Left colon (tissue), 2 donors: ENCODE measurements at regions not wholly inside any gene's neighbourhood (a gene's known extent, or its start where the extent isn't known, plus 50 kb on each side); places are given as distances from the start of the nearest gene placed in this dataset.

Experiments
- ATAC-seq: fragments of 200-7000 bp; cut with Tn5 transposase; one replicate; pipeline ENCODE4 v1.9.1; 2020; ENCODE audit warnings: mild to moderate bottlenecking, moderate library complexity
- DNase-seq, 2 donors: peaks; one replicate each; pipeline ENCODE4 v3.0.0-alpha.2; 2020
- intact Hi-C, 2 donors: fragments of 100-400 bp; cut with DNase I in 1 of 2; cut with micrococcal nuclease in 1 of 2; formaldehyde crosslinking; loops; one replicate each; pipeline versions ENCODE4 v1.11.2 to v1.14.0; 2022; cut with DNase I, micrococcal nuclease
- donor health status: DM: no; HTN: no; CAD: no.
- donor health status: DM: yes; HTN: yes; CAD: no.

DNA sequence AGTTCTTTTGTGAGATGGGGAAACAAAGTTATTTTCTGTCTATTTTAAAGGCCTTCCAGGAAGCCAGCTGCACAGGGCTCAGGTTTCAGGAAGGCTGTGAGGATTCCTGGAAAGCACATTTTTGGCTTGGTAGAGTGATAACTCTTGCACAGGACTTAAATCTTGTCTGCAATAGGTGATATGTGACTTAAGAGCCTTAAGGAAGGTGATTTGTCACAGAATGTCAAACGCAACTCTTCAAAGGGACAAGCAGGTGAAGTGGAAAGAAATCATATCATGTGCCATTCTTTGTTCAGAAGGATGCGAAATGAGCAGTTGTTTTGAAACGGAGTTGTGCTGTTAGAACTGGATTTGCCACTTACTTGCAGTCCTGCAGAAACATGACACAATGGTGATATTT lies 459.3 kb downstream of the MAT2B start:
- ATAC-seq, result no peak
- DNase-seq, result no peak
- intact Hi-C loops, result no loop called here

DNA sequence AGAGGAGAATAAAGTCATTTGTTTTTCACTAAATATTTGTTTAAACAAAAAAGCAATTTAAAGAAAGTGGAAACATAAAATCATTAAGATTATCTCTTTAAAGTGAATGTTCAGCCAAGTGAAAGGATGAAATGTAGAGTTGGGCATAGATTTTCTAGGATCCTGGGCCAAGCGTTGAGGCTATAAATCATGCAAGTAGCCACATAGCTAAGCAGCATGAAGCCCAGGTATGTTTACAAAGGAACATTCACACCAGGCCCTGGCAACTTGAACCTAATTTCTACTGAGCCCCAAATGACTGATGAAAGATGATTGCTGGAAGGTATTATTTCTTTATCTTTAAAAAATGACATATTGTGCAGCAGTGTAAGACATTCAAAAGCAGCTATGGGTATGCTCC lies 461.8 kb downstream of the MAT2B start:
- DNase-seq, result no peak
- intact Hi-C loops, result no loop called here
- ATAC-seq, result no peak

DNA sequence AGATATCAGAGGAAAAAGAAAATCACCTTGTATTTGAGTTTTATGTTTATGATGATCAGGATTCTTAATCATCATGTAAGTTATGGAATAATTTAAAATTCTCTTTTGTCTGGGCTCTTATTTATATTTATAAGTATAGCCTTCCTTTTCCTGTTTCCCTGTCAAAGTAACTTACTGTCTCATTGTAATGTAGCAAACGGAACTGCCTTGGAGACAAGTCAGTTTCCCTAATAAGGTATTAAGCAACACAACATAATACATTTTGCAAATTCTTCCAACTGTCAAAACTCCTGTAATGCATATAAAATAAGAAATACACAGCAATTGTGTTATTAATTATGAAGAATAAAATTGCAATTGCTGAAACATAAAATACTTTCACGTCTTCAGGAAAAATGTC lies 463.2 kb downstream of the MAT2B start:
- no peak for DNase-seq
- intact Hi-C loops, result no loop called here
- no peak for ATAC-seq

DNA sequence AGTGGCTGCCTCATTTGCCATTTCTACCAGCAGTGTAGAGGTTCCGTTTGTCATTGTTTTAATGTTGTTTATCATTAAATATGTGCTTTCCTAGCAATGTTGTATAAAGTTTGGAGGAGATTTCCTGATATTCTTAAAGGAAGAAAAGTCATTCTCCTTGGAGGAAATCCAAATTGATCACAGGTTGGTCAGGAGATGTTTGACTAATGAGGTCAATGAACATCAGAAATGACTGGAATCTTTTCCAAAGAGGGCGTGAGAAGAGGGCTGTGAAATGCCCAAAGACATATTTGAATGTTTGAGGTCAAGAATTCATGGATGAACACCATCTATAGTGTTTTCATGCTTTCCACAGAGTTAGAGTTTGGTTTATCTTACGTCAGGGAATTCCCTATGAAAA lies 471.3 kb downstream of the MAT2B start:
- no peak for ATAC-seq
- DNase-seq, result no peak
- intact Hi-C loops, result no loop called here

DNA sequence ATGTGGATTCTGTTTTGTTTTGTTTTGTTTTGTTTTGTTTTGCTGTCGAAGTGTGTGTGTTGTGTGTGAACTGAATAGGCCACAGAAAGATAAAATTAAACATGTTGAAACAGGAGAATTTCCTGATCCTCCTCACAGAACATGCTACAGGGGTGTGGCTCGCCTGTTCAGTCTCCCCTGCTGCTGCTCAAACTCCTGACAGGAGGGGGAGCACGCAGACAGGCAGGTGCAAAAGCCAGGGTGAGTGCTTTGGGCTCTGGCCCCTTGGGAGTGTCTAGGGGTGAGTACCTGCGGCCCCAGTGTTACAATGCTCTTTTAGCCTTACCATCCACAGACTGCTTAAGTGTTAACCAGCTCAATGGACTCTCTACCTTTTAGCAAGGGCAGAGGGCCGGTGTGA lies 473.5 kb downstream of the MAT2B start:
- DNase-seq (no peak), ATAC-seq (peak; percentile 33)
- intact Hi-C loops, result no loop called here

DNA sequence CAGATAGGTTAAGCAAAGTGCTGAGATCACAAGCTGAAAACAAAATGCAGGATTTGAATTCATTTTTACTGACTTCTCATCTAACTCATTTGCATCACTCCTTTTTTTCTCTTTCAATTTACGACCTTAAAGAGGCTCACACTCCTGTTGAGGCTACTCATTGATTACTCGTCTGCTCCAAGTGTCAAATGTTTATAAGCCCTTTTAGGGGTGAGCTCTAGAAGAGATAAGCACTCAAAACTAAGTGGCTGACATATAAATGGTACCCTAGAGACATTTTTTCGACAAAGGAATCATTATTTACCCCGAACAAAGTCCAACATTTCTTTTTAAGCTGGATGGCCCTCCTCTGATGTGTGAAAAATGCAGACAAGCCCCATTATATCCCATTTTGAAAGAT lies 483.1 kb downstream of the MAT2B start:
- DNase-seq (no peak), ATAC-seq (no peak)
- intact Hi-C loops, result no loop called here

DNA sequence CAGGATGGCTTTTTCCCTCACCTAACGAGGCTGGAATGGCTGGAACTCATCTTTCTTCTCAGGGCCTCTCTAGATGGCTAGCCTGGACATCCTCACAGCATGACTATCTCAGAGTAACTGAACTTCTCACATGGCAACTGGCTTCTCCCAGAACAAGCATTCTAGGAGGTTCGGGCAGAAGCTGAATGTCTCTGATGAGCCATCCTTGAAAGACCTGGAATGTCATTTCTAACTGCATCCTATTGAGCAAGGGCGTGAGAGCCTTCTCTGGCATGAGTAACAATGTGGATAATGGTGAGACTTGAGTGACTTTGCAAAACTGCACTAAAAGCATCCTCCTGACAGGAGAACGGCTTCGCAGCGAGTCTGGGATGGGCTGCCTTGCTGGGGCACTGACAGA lies 487.7 kb downstream of the MAT2B start:
- no peak for DNase-seq
- no peak for ATAC-seq
- intact Hi-C loops, result no loop called here

DNA sequence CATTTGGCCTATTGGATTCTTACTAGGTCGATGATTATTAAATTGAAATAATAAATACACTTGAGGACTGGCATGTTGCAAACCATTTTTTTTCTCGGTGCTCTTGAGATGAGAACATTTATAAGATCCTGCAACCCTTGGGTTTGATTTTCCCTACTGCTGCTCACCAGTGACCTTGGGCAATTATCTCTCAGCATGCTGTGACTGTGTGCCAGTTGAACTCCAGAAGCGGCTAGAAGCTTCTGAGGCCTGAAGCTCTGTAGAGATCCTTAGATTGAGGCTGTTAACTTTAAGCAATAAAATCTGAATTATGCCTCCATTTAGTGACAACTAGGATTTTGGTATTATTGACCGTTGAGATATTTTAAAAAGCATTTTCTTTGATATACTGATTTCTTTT lies 489.8 kb downstream of the MAT2B start:
- ATAC-seq (no peak), DNase-seq (no peak)
- intact Hi-C loops, result no loop called here

DNA sequence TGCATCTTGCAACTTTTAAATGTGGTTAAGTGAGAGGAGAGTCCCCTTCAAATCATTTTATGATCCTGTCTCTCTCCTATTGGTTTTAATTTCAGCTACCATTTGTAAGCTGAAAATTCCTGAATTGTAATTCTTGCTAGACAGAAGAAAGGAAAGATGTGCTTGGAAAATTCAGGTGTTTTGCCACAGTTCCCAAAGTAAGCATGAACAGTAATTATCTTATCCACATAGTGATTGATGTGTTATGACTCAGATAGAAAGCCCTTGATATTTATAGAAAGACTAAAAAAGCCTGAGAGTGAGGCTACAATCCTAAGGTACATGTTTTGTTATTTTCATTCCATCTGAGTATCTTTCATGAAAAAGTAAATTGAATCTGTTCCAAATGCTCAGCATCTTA lies 492.5 kb downstream of the MAT2B start:
- ATAC-seq (no peak), DNase-seq (no peak)
- intact Hi-C loops, result no loop called here

DNA sequence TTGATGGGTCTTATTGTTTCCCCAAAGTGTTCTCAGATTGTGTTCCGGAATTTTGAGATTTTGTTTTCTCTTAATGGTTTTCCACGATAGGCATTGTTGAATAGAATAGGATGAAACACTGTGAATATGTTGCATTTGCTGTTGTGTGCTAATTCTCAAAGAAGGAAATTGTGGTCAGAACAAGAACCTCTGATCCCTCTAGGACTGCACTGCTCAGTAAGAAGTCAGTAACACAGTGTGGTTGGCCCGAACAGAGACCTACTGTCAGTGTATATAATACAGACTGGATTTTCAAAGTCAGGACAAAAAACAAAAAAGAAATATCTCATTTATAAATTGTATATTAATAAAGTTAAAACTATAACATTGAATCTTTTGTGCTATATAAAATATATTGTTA lies 494.8 kb downstream of the MAT2B start:
- DNase-seq, result no peak
- ATAC-seq, result no peak
- intact Hi-C loops, result no loop called here

DNA sequence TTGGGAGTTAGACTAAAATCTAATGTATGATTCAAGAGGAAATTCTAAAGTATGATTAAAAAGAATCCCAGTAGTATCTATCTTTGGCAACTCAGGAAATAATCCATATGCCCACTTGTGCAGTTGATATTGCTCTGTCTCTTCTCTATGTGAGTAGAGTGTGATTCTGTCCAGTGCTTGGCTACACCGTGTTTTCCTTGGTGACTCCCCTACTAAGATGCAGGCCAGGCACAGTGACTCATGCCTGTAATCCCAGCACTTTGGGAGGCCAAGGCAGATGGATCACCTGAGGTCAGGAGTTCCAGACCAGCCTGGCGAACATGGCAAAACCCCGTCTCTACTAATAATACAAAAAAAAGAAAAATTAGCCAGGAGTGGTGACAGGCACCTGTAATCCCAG lies 495.4 kb downstream of the MAT2B start:
- intact Hi-C loops, result no loop called here
- DNase-seq, result no peak
- no peak for ATAC-seq

DNA sequence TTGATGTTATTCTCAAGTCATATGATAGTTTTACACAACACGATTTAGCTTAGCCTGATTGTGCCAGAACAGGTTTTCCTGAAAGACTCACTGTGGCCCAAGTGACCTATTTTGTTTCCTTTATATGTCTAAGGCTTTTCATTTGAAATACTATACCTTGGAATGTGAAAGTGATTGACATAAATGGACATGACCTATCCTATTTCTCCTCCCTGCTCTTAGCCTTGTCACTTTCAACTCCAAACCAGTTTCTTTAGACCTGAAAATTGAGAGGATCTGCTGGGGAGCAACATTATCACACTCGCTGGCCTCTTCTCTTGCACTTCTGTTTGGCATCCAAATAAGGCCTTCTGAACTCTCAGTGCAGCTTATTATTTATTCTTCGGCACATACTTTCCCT lies 496.8 kb downstream of the MAT2B start:
- ATAC-seq (no peak), DNase-seq (no peak)
- intact Hi-C loops, result no loop called here

DNA sequence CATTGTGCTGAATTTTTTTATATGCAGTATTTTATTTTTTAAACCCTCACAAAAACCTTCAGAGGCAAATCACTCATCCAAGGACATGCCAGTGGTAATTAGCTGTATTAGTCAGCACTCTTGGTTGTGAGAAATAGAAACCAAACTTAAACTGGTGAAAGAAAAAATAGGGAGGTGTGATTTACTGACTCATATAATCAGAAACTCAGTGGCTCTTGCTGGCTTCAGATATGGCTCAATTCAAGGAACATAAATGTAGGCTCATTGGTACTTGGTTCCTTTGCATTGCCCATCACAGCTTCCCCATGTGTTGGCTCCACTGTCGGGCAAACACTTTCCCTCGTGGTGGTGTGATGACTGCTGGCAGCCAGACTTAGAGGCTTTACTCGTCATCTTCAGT lies 497.2 kb downstream of the MAT2B start:
- DNase-seq (no peak), ATAC-seq (no peak)
- intact Hi-C loops, result no loop called here

DNA sequence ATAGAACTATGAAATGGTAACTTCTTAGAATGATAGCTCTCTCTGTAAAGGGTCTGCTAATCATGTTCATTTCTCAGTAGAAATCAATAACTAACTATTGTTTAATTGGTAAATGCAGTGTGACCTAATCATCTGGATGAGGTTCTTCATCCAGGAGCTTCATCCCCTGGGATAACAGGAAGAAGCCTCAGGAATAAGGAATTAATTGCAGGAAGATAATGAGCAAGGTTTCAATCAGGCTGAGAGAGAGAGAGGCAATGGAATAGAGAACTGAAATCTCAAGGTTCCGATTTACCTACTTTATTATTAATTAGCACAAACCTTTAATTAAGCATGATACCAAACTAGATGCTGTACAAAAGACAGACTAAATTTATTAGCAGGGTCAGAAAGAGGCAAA lies 499.7 kb downstream of the MAT2B start:
- ATAC-seq (no peak), DNase-seq (no peak)
- intact Hi-C loops, result no loop called here

DNA sequence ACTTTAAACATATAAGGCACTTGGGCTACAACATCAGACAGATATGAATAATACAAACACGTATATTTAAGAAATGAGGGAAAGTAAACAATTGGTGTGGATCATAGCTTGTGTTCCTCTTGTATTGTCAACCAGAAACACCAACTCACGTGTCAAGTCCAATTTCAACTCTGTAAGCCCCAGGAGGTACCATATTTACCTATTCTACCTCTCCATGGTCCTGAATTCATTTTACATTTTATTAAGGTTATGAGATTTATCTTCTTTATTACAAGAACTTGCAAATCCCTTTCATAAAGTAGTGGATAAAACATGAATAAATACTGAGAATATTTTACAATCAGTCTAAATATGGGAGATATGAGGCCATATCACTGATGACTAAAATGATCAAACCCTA lies 501.6 kb downstream of the MAT2B start:
- DNase-seq (no peak), ATAC-seq (no peak)
- intact Hi-C loops, result no loop called here

DNA sequence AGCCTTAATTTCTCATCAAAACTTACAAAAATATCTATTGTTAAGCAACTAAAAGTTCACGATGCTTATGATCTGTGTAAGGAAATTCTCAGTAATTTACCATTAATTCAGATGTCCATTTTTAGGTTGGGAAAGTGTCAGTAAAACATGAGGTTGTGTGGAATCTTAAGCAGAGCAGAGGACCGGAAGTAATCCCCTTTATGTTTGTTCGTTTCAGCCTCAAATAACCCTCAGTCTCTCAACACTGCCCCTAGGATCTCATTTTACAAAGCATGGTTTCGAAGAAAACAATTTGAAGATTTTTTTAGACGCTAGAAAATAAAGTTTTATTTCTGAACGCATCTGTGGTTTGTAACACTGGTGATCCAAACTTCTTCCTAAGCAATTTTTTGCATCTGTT lies 504.2 kb downstream of the MAT2B start:
- intact Hi-C loops, result loop anchor here in 1 of 2 donors (10.0 kb wide), 3 partner anchors 445 to 1195 kb away; no protein-coding TSS in a partner anchor
- DNase-seq (no peak), ATAC-seq (no peak)

DNA sequence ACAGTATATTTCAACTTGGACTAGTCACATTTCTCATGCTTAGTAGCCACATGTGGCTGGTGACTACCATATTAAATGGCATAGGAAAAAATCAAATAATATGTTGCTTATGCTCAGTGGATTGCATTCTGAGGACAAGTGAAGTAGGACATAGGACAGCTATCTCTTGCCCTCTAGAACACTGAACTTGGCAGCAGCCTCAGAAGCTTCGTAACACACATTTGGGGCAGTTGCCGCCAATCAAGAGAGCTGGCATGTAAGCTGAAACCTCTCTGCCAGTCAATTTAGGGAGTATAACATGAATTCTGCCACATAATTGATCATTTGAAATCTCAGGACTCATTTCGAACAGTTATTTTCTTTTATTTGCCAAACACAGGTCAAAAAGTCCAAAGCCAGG lies 505.5 kb downstream of the MAT2B start:
- intact Hi-C loops, result loop anchor here in 1 of 2 donors (10.0 kb wide), 3 partner anchors 446 to 1194 kb away; no protein-coding TSS in a partner anchor
- DNase-seq (no peak), ATAC-seq (no peak)

DNA sequence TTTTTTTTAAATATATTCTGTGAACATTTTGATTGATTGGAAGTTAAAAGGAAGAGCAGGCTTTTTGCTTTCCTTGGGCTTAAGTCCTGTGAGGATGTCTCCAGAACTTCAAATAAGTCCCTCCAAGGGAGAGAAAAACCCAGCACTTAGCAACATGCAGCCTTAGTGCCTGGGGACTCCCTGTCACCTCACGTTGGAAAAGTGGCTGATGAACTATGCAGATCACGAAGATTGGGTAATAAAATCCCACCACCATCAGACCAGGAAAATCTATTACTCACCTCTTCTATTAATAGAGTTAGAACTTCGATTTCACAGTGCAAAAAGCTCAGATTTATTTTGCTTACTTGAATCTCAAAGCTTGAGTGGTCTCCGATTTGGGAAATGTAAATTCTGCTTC lies 507.0 kb downstream of the MAT2B start:
- intact Hi-C loops, result loop anchor here in 1 of 2 donors (10.0 kb wide), 3 partner anchors 448 to 1192 kb away; no protein-coding TSS in a partner anchor
- ATAC-seq, result no peak
- DNase-seq, result no peak

DNA sequence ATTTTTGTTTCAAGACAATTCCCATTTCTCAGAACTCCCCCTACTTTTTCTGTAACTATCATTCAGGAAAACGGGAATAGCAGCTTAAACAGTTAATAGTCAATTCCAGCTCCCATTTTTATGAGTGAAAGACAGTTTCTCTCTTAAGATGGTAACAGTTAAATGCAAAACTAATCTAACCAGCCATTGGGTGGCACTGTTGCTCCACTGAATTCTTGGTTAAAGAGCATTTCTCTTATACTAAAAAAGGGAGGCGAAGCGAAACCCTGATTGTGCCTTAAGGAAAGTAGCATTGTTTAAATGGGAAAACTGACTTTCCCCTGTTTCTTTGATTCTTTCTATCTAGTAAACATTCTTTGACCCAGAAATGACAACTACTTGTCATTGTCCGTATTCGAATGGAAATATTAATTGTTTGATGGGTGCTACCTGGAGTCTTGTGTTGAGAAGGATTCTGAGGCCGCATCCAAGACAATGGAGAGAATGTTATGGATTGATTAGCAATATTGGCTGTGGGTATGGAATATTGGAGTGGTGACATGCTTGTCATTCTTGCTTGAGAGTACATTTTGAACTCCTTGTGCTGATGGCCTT lies 507.8 kb downstream of the MAT2B start:
- intact Hi-C loops, result loop anchor here in 1 of 2 donors (10.0 kb wide), 3 partner anchors 448 to 1192 kb away; no protein-coding TSS in a partner anchor
- ATAC-seq, result peak; percentile 57
- DNase-seq, result peak in 1 of 2 donors; percentile 53

DNA sequence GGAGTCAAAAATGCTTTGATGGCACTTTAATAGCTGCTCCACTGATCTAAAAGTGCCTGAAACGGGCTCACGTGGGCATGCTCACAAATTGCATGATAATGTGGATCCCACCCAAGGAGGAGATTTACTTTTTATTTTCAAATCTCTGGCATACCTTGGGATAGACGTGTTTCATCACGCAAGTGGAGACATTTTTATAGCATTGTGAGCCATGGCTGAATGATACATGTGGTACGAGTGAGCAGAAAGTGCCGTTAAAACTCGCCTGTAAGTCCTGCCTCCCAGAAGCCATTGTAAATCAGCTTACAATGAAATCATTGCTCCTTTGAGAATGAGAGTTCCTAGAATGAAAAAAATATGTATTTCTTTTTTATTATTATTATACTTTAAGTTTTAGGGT lies 514.7 kb downstream of the MAT2B start:
- ATAC-seq, result no peak
- no peak for DNase-seq
- intact Hi-C loops, result no loop called here

DNA sequence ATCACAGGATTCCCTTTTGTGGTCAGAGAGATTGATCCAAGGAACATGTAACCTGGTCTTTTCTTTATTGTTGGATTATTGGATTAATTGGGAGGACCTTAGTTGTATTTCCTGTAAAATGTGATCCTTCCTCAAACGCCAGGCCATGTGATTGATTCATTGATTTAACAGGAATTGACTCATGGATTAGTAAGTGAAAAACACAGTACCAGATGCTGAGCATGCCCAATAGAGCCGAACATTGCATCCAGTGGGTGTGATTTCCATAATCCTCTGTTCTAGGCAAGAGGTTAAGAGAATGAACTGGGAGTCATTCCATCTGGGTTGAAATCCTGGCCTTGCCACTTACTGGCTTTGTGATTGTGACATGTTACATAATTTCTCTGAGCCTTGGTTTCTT lies 522.3 kb downstream of the MAT2B start:
- DNase-seq, result no peak
- ATAC-seq, result no peak
- intact Hi-C loops, result no loop called here
